ENCODE measurements at regions not wholly inside any gene's neighbourhood (a gene's known extent, or its start where the extent isn't known, plus 50 kb on each side); places are given as distances from the start of the nearest gene placed in this dataset.

DNA sequence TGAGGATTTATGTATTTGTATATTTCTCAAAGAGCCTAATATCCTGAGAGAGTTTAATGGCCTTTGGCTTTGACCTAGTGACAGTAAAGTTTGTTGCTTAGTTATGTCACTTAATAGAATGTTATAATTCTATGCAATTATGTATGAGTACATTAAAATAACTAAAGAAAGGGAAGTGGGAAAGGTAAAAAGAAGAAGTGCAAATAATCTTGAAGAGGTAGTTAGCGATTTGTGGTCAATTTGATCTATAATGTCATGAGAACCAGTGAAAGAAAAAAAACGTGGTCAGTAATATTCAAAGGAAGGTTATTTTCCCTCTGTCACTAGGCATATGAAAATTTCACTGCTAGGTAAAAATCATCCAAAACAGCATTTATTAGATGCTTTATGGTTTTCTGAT lies 143.4 kb upstream of the LSM8 start:
- intact Hi-C loops (cut with micrococcal nuclease): no loop called here
- H3K4me1 ChIP-seq (ENCODE audit: control insufficient read depth in 2 of 2, insufficient read depth in 2 of 2, low read length in 2 of 2): peaks cover 0 to 5% of the 10 kb centered on the region in 2 donors
- no peaks in the 10 kb centered on the region for H4K20me1 ChIP-seq (ENCODE audit: control insufficient read depth, insufficient read depth, low read length, poor library complexity, severe bottlenecking)
- Mint-ChIP-seq H3K4me3 (no peak overlapping the region), H3K27ac (no peak overlapping the region), H3K9me3 (ENCODE audit: insufficient read depth) (no peaks in the 10 kb centered on the region), H3K4me1 (peaks cover 16% of the 10 kb centered on the region), H3K27me3 (no peaks in the 10 kb centered on the region)
- no peak overlapping the region for H3K4me3 ChIP-seq (ENCODE audit: control extremely low read depth in 1 of 5, extremely low read depth in 1 of 5, insufficient read depth in 1 of 5, low read depth in 2 of 5, low read length in 4 of 5)
- TF ChIP-seq EZH2 (IDR thresholded peaks at IDR 0.05; ENCODE audit: borderline replicate concordance, insufficient read depth, low read depth, low read length, poor library complexity, severe bottlenecking): no peak
- TF ChIP-seq, protein P1, sequence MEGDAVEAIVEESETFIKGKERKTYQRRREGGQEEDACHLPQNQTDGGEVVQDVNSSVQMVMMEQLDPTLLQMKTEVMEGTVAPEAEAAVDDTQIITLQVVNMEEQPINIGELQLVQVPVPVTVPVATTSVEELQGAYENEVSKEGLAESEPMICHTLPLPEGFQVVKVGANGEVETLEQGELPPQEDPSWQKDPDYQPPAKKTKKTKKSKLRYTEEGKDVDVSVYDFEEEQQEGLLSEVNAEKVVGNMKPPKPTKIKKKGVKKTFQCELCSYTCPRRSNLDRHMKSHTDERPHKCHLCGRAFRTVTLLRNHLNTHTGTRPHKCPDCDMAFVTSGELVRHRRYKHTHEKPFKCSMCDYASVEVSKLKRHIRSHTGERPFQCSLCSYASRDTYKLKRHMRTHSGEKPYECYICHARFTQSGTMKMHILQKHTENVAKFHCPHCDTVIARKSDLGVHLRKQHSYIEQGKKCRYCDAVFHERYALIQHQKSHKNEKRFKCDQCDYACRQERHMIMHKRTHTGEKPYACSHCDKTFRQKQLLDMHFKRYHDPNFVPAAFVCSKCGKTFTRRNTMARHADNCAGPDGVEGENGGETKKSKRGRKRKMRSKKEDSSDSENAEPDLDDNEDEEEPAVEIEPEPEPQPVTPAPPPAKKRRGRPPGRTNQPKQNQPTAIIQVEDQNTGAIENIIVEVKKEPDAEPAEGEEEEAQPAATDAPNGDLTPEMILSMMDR (IDR thresholded peaks at IDR 0.05): no peak
- no CpG with 5 or more reads among the region's 2 CpGs for WGBS (ENCODE audit: insufficient coverage)
- no peak overlapping the region for H3K9ac ChIP-seq (ENCODE audit: low read length)
- H3K27ac ChIP-seq (ENCODE audit: low read length in 2 of 2): no peak overlapping the region
- peaks cover 0 to 5% (median 0%) of the 10 kb centered on the region in 4 experiments for H3K27me3 ChIP-seq (replicated peaks in 1 of 4; ENCODE audit: control extremely low read depth in 1 of 4, control insufficient read depth in 3 of 4, insufficient read depth in 4 of 4, low read length in 3 of 4)
- no peaks in the 10 kb centered on the region for H3K9me3 ChIP-seq (ENCODE audit: control extremely low read depth in 1 of 3, control insufficient read depth in 2 of 3, insufficient read depth in 1 of 3, low read length in 2 of 3)
- H3K36me3 ChIP-seq (replicated peaks in 1 of 2; ENCODE audit: control extremely low read depth in 1 of 2, control insufficient read depth in 1 of 2, extremely low read depth in 1 of 2, insufficient read depth in 2 of 2, low read length in 1 of 2): no peaks in the 10 kb centered on the region
- CTCF ChIA-PET: no interaction called here
- ATAC-seq (ENCODE audit: low read depth): no peak
- DNase-seq: no peak
- no peak overlapping the region for H2AFZ ChIP-seq (ENCODE audit: insufficient read depth, low read depth, low read length, poor library complexity, severe bottlenecking)
- POLR2A ChIA-PET: no interaction called here
- no peak overlapping the region for H3K4me2 ChIP-seq (replicated peaks; ENCODE audit: low read depth, low read length, poor library complexity, severe bottlenecking)
- no peaks in the 10 kb centered on the region for H3K79me2 ChIP-seq (ENCODE audit: control insufficient read depth, insufficient read depth, low read length)

DNA sequence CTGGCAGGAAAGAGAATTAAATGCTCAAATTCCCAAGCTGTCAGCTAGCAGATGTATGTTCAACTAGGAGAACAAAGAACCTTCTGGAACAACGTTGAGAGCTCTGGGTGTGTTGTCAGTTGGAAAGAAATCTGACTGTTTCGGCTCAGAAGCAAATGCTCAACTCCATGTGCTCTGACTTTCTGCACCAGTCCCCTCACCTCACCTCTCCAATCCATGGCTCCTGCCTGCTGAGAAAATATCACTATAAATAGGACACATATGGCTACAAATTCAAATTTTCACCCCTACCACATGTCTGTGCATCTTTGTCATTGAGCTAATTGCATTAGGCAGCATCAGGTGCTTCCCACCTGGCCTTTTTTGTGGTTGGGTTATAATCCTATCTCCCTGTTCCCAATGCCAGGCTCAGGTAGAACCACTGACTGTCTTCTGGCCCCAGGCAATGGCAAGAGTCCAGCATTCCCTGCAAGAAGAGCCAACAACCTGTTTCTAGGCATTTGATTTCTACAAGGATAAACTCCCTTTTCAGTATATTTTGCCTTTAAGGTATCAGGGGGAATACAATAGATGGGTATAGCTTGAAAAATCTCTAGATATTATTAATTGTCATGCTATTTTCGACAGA lies 142.6 kb upstream of the LSM8 start:
- intact Hi-C loops (cut with micrococcal nuclease): no loop called here
- H3K9ac ChIP-seq (ENCODE audit: low read length): no peak overlapping the region
- H3K4me2 ChIP-seq (replicated peaks; ENCODE audit: low read depth, low read length, poor library complexity, severe bottlenecking): no peak overlapping the region
- no peak for TF ChIP-seq EZH2 (IDR thresholded peaks at IDR 0.05; ENCODE audit: borderline replicate concordance, insufficient read depth, low read depth, low read length, poor library complexity, severe bottlenecking)
- TF ChIP-seq, protein P1 (IDR thresholded peaks at IDR 0.05): no peak
- H3K9me3 ChIP-seq (ENCODE audit: control extremely low read depth in 1 of 3, control insufficient read depth in 2 of 3, insufficient read depth in 1 of 3, low read length in 2 of 3): no peaks in the 10 kb centered on the region
- CTCF ChIA-PET: no interaction called here
- DNase-seq (no peak), ATAC-seq (ENCODE audit: low read depth) (no peak)
- peaks cover 0 to 5% (median 0%) of the 10 kb centered on the region in 4 experiments for H3K27me3 ChIP-seq (replicated peaks in 1 of 4; ENCODE audit: control extremely low read depth in 1 of 4, control insufficient read depth in 3 of 4, insufficient read depth in 4 of 4, low read length in 3 of 4)
- H3K4me3 ChIP-seq (ENCODE audit: control extremely low read depth in 1 of 5, extremely low read depth in 1 of 5, insufficient read depth in 1 of 5, low read depth in 2 of 5, low read length in 4 of 5): no peak overlapping the region
- H3K79me2 ChIP-seq (ENCODE audit: control insufficient read depth, insufficient read depth, low read length): no peaks in the 10 kb centered on the region
- no peaks in the 10 kb centered on the region for H3K9me3 Mint-ChIP-seq (ENCODE audit: insufficient read depth)
- no peaks in the 10 kb centered on the region for H4K20me1 ChIP-seq (ENCODE audit: control insufficient read depth, insufficient read depth, low read length, poor library complexity, severe bottlenecking)
- no peak overlapping the region for H3K27ac ChIP-seq (ENCODE audit: low read length in 2 of 2)
- peaks cover 16% of the 10 kb centered on the region for H3K4me1 Mint-ChIP-seq
- H2AFZ ChIP-seq (ENCODE audit: insufficient read depth, low read depth, low read length, poor library complexity, severe bottlenecking): no peak overlapping the region
- POLR2A ChIA-PET: no interaction called here
- H3K4me3 Mint-ChIP-seq: no peak overlapping the region
- WGBS (ENCODE audit: insufficient coverage): 83% methylated on average over 1 of the region's 3 CpGs
- no peak overlapping the region for H3K27ac Mint-ChIP-seq
- peaks cover 0 to 5% of the 10 kb centered on the region in 2 donors for H3K4me1 ChIP-seq (ENCODE audit: control insufficient read depth in 2 of 2, insufficient read depth in 2 of 2, low read length in 2 of 2)
- no peaks in the 10 kb centered on the region for H3K27me3 Mint-ChIP-seq
- H3K36me3 ChIP-seq (replicated peaks in 1 of 2; ENCODE audit: control extremely low read depth in 1 of 2, control insufficient read depth in 1 of 2, extremely low read depth in 1 of 2, insufficient read depth in 2 of 2, low read length in 1 of 2): no peaks in the 10 kb centered on the region

Measured in B cell (primary cell).